Adrenal gland (tissue), 9 donors: ENCODE measurements at regions not wholly inside any gene's neighbourhood (a gene's known extent, or its start where the extent isn't known, plus 50 kb on each side); places are given as distances from the start of the nearest gene placed in this dataset.

Experiments
- DNase-seq, 7 donors: peaks; one replicate each; pipeline ENCODE4 v3.0.0-alpha.2; 2019 to 2020
- H3K27ac ChIP-seq, 5 donors: fragments of 200-600 bp; sonication (generic) in 4 of 5; 1 replicate in 3 of 5; 2 replicates in 2 of 5; pipeline versions ENCODE4 v1.5.1 to v1.8.0; 2016 to 2020; ENCODE audit warnings: mild to moderate bottlenecking in 1 of 5
- H3K27me3 ChIP-seq: fragments of 200-600 bp; 2 replicates; pipeline ENCODE4 v1.8.0; 2021
- H3K36me3 ChIP-seq, 2 donors: fragments of 200-600 bp; replicated peaks in 1 of 2; 1 replicate in 1 of 2; 2 replicates in 1 of 2; pipeline versions ENCODE4 v1.5.1 to v1.8.0; 2018 to 2022
- H3K4me1 ChIP-seq, 2 donors: fragments of 200-600 bp; replicated peaks in 1 of 2; 1 replicate in 1 of 2; 2 replicates in 1 of 2; pipeline versions ENCODE4 v1.5.1 to v1.8.0; 2018 to 2021
- H3K4me3 ChIP-seq, 4 donors: fragments of 200-600 bp; sonication (generic) in 3 of 4; one replicate each; pipeline ENCODE4 v1.5.1; 2016 to 2018
- H3K9me3 ChIP-seq, 3 donors: fragments of 200-600 bp; sonication (generic) in 1 of 3; replicated peaks in 1 of 3; 1 replicate in 2 of 3; 2 replicates in 1 of 3; pipeline versions ENCODE4 v1.5.1 to v1.8.0; 2016 to 2021
- POLR2A ChIP-seq, 2 donors: fragments of 450-650 bp; IDR thresholded peaks; one replicate each; pipeline ENCODE4 v1.6.1; 2017; ENCODE audit warnings: antibody characterized with exemption in 2 of 2, mild to moderate bottlenecking in 2 of 2, moderate library complexity in 1 of 2
- WGBS, 4 donors: extraction: QIAGEN DNeasy Blood & Tissue Kit in 2 of 4; methylation state at CpG; one replicate each; pipeline versions ENCODE4 v1.1.5 to v1.1.7; 2013 to 2017; 5-methylcytosine and 5-hydroxymethylcytosine counted together
- intact Hi-C, 2 donors: fragments of 100-400 bp; cut with DNase I; formaldehyde crosslinking; loops; one replicate each; pipeline versions ENCODE4 v1.14.1 to v1.15.0; 2022 to 2023
- TF ChIP-seq, protein P1 (sequence below), 6 experiments: fragments of 450-650 bp in 4 of 6; fragments of 200-600 bp in 2 of 6; sonication (generic) in 1 of 6; IDR thresholded peaks; 1 replicate in 5 of 6; 2 replicates in 1 of 6; pipeline versions ENCODE4 v1.5.1 to v1.8.0; 2016 to 2021; ENCODE audit warnings: antibody characterized with exemption in 6 of 6, mild to moderate bottlenecking in 2 of 6, moderate library complexity in 1 of 6
- donor health status: healthy with polysubstance abuse.
- donor health status: Bipolar disorder and iron deficiency.
- donor health status: DM: yes; HTN: yes; CAD: no.
- donor health status: DM: no; HTN: no; CAD: no.
- donor health status: DM: no; HTN: no; CAD: no.

DNA sequence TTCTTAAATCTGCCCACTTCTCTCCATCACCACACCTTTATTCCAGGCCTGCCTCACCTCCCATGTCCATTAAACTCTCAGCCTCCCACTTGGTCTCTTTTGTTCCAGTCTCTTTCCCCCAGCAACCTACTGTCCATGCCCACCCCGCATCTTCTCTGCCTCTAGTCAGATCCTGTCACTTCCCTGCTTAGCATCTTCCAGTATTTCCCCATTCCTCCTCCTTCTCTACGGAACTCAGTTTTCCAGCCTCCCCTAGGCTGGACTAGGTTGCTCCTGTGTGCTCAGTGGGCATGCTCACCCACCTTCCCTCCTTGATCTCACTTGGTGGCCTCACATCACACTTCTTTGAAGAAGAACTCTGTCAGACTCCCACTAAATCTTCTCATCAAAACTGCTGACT lies 179.8 kb downstream of the BAMBI start:
- no peaks in the 10 kb centered on the region for H3K36me3 ChIP-seq
- no peak for DNase-seq
- no peaks in the 10 kb centered on the region for H3K27me3 ChIP-seq
- intact Hi-C loops = no loop called here
- H3K9me3 ChIP-seq = no peaks in the 10 kb centered on the region
- no peak overlapping the region for H3K4me3 ChIP-seq
- H3K27ac ChIP-seq = no peak overlapping the region
- no peaks in the 10 kb centered on the region for H3K4me1 ChIP-seq
- 94 to 100% (median 98%) methylated on average over 2 of the region's 2 CpGs for WGBS, 4 donors
- TF ChIP-seq, protein P1, sequence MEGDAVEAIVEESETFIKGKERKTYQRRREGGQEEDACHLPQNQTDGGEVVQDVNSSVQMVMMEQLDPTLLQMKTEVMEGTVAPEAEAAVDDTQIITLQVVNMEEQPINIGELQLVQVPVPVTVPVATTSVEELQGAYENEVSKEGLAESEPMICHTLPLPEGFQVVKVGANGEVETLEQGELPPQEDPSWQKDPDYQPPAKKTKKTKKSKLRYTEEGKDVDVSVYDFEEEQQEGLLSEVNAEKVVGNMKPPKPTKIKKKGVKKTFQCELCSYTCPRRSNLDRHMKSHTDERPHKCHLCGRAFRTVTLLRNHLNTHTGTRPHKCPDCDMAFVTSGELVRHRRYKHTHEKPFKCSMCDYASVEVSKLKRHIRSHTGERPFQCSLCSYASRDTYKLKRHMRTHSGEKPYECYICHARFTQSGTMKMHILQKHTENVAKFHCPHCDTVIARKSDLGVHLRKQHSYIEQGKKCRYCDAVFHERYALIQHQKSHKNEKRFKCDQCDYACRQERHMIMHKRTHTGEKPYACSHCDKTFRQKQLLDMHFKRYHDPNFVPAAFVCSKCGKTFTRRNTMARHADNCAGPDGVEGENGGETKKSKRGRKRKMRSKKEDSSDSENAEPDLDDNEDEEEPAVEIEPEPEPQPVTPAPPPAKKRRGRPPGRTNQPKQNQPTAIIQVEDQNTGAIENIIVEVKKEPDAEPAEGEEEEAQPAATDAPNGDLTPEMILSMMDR (IDR thresholded peaks at IDR 0.05) = no peak
- no peak for TF ChIP-seq POLR2A (IDR thresholded peaks at IDR 0.05)

GRCh38 chr10:28858646-28859045 lies 181.3 kb downstream of the BAMBI start:
- H3K4me1 ChIP-seq = no peaks in the 10 kb centered on the region
- H3K27ac ChIP-seq = no peak overlapping the region
- peaks cover 3% of the 10 kb centered on the region for H3K27me3 ChIP-seq
- 76 to 91% (median 83%) methylated on average over 2 of the region's 2 CpGs for WGBS, 4 donors
- no peaks in the 10 kb centered on the region for H3K36me3 ChIP-seq
- H3K9me3 ChIP-seq = no peaks in the 10 kb centered on the region
- no peak for TF ChIP-seq POLR2A (IDR thresholded peaks at IDR 0.05)
- TF ChIP-seq, protein P1 (IDR thresholded peaks at IDR 0.05) = no peak
- intact Hi-C loops = no loop called here
- DNase-seq = no peak
- H3K4me3 ChIP-seq = no peak overlapping the region

DNA sequence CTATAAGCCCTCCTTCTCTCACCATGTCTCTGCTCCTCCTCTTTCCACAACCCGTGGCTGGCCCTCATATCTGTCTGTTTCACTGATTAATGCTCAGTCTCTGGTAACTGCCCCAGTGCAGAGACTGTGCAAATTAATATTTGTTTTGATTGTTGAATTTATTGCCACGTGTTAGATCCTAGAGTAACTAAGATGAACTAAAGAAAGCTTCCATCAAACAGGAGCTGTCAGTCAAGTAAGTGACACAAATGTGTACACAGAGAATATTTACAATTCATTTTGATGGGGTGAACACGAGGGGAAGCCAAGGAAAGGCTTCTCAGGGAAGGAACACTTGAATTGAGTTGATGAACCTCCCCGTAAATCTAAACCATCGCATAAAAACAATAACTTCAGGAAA lies 182.5 kb downstream of the BAMBI start:
- TF ChIP-seq, protein P1 (IDR thresholded peaks at IDR 0.05) = no peak
- no peak for TF ChIP-seq POLR2A (IDR thresholded peaks at IDR 0.05)
- Histone ChIP-seq H3K4me3 (no peak overlapping the region), H3K9me3 (no peaks in the 10 kb centered on the region), H3K27ac (no peak overlapping the region), H3K4me1 (no peaks in the 10 kb centered on the region), H3K36me3 (no peaks in the 10 kb centered on the region), H3K27me3 (peaks cover 3% of the 10 kb centered on the region)
- WGBS, 4 donors = 62 to 71% (median 66%) methylated on average over 5 of the region's 5 CpGs
- intact Hi-C loops = no loop called here
- no peak for DNase-seq

DNA sequence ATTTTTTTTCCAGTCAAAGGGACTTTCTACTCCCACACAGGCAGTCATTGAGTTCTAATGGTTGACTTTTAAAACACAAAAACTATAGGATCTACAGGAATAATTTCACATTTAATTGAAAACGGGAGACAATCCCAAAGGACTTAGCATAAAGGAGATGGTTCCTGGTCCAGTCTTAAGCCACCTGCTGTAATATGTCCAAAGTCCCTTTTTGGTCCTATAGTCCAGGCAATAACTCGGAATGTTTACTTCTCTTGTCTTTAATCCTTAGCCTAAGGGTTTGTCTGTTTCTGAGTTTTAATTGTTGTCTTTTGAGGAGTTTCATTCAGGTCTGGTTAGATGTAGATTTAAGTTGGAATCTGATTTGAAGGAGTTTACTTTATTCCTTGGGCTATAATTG lies 184.9 kb downstream of the BAMBI start:
- no peaks in the 10 kb centered on the region for H3K9me3 ChIP-seq
- intact Hi-C loops = no loop called here
- DNase-seq = no peak
- 84 to 92% (median 89%) methylated on average over 2 of the region's 2 CpGs for WGBS, 4 donors
- H3K27me3 ChIP-seq = peaks cover 3% of the 10 kb centered on the region
- TF ChIP-seq, protein P1 (IDR thresholded peaks at IDR 0.05) = no peak
- no peak for TF ChIP-seq POLR2A (IDR thresholded peaks at IDR 0.05)
- no peak overlapping the region for H3K4me3 ChIP-seq
- H3K27ac ChIP-seq = no peak overlapping the region
- H3K36me3 ChIP-seq = no peaks in the 10 kb centered on the region
- H3K4me1 ChIP-seq = no peaks in the 10 kb centered on the region
